Kidney epithelial cell (primary cell): ENCODE measurements at regions not wholly inside any gene's neighbourhood (a gene's known extent, or its start where the extent isn't known, plus 50 kb on each side); places are given as distances from the start of the nearest gene placed in this dataset.

Experiments used
- DNase-seq: peaks from one replicate; pipeline ENCODE4 v3.0.0-alpha.2; 2010; ENCODE audit warnings: low read depth
- H3K27me3 ChIP-seq: 2 replicates; pipeline ENCODE4 v1.6.0; 2011; ENCODE audit warnings: low read length; ENCODE audit not compliant: control insufficient read depth, insufficient read depth
- H3K36me3 ChIP-seq: 2 replicates; pipeline ENCODE4 v1.5.1; 2011; ENCODE audit warnings: low read length; ENCODE audit not compliant: control insufficient read depth, insufficient read depth
- H3K4me3 ChIP-seq: 2 replicates; pipeline ENCODE4 v1.5.1; 2011; ENCODE audit warnings: low read depth, mild to moderate bottlenecking, control low read depth, low read length
- CTCF ChIP-seq: IDR thresholded peaks from 2 replicates; pipeline ENCODE4 v1.5.1; 2011; ENCODE audit warnings: mild to moderate bottlenecking, moderate library complexity, low read length, control low read depth, inconsistent platforms; ENCODE audit not compliant: insufficient read depth, poor library complexity, severe bottlenecking

GRCh38 chr6:141415896-141416295 lies 716.8 kb upstream of the GJE1 start:
- no peak overlapping the region for H3K4me3 ChIP-seq
- DNase-seq: no peak
- H3K36me3 ChIP-seq: no peaks in the 10 kb centered on the region
- no peak for TF ChIP-seq CTCF
- no peaks in the 10 kb centered on the region for H3K27me3 ChIP-seq

GRCh38 chr6:141413196-141413595 lies 719.5 kb upstream of the GJE1 start:
- no peak for TF ChIP-seq CTCF
- Histone ChIP-seq H3K36me3 (no peaks in the 10 kb centered on the region), H3K4me3 (no peak overlapping the region), H3K27me3 (no peaks in the 10 kb centered on the region)
- DNase-seq: no peak

GRCh38 chr6:141406761-141407160 lies 726.0 kb upstream of the GJE1 start:
- no peak for DNase-seq
- Histone ChIP-seq H3K36me3 (no peaks in the 10 kb centered on the region), H3K27me3 (no peaks in the 10 kb centered on the region), H3K4me3 (no peak overlapping the region)
- TF ChIP-seq CTCF: no peak

GRCh38 chr6:141403827-141404226 lies 728.9 kb upstream of the GJE1 start:
- no peaks in the 10 kb centered on the region for H3K36me3 ChIP-seq
- DNase-seq: no peak
- no peak for TF ChIP-seq CTCF

GRCh38 chr6:141403103-141403502 lies 729.6 kb upstream of the GJE1 start:
- no peak for TF ChIP-seq CTCF
- DNase-seq: no peak
- Histone ChIP-seq H3K27me3 (no peaks in the 10 kb centered on the region), H3K4me3 (no peak overlapping the region), H3K36me3 (no peaks in the 10 kb centered on the region)

More at GRCh38 chr6:141403827-141404226, 728.9 kb upstream of the GJE1 start:
- no peaks in the 10 kb centered on the region for H3K27me3 ChIP-seq
- H3K4me3 ChIP-seq: no peak overlapping the region

GRCh38 chr6:141402489-141402888 lies 730.2 kb upstream of the GJE1 start:
- no peak for TF ChIP-seq CTCF
- no peaks in the 10 kb centered on the region for H3K36me3 ChIP-seq
- no peaks in the 10 kb centered on the region for H3K27me3 ChIP-seq
- DNase-seq: no peak
- no peak overlapping the region for H3K4me3 ChIP-seq
